HEK293T (cell line): ENCODE measurements at regions not wholly inside any gene's neighbourhood (a gene's known extent, or its start where the extent isn't known, plus 50 kb on each side); places are given as distances from the start of the nearest gene placed in this dataset.
"Not testable (repeated sequence)": the region's sequence is repeated elsewhere in the genome, so short reads cannot be mapped to it uniquely, and the experiment has no call there.

Experiments used
- CTCF ChIA-PET: fragments of 350-600 bp; formaldehyde crosslinking; extraction: SDS; loops from one replicate; lab custom pipeline; 2021; ENCODE audit warnings: antibody characterized with exemption, inconsistent platforms; lab: Yijun Ruan, JAX
- POLR2A ChIA-PET: fragments of 350-600 bp; formaldehyde crosslinking; extraction: SDS; loops from one replicate; lab custom pipeline; 2020; ENCODE audit warnings: antibody characterized with exemption, inconsistent platforms; lab: Yijun Ruan, JAX
- DNase-seq: peaks from one replicate; pipeline ENCODE4 v3.0.0; 2012; ENCODE audit warnings: mixed read lengths; ENCODE audit errors: extremely low spot score

GRCh38 chr2:87291400-87292200, 270.0 kb upstream of the PLGLB1 start:
- CTCF ChIA-PET, POLR2A ChIA-PET: not testable (repeated sequence)

GRCh38 chr2:87293931-87294594, 272.4 kb upstream of the PLGLB1 start:
- DNase-seq, CTCF ChIA-PET, POLR2A ChIA-PET: not testable (repeated sequence)

More at GRCh38 chr2:87291400-87292200, 270.0 kb upstream of the PLGLB1 start:
- DNase-seq = not testable (repeated sequence)

- DNase-seq, CTCF ChIA-PET: not testable (repeated sequence)
Observed at GRCh38 chr2:87295135-87295534, 273.5 kb upstream of the PLGLB1 start.

DNA sequence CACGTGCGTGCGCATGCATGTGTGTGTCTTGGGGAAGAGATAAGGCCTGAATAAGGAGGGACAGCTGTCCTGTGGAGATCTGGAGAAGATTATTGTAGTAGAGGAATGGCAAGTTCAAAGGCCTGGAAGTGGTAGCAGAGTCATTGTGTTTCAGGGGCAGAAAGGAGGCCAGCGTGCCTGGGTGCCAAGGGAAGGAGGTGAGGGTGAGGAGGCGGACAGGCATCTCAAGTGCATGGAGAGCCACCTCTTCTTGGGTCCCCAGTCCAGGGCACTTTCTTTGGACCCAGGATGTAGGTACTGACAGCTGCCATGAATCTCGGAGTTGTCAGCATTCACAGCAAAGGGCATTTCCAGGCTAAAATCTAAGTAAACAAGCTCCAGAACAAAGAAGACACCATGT, 279.7 kb upstream of the PLGLB1 start:
- DNase-seq, CTCF ChIA-PET, POLR2A ChIA-PET: not testable (repeated sequence)

More at GRCh38 chr2:87295135-87295534, 273.5 kb upstream of the PLGLB1 start:
- POLR2A ChIA-PET = not testable (repeated sequence)

DNA sequence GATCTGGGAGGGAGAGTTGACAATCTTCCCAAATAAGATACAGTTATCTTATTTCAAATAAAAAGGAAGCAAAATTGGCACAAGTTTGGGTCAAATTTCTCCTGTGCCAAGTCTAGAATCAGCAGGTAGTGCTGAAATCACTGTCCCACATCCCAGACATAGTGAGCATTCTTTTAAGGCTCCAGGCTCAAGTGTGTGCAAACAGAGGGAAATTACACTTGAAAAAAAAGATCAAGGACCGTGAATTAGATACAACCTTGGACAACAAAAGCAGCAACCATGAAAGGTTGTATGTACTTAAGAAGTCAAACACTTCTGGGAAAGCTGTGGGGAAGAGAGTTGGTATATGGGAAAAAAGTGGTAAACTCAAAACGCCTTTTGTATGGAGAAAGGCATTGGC, 280.2 kb upstream of the PLGLB1 start:
- DNase-seq, POLR2A ChIA-PET, CTCF ChIA-PET: not testable (repeated sequence)

- POLR2A ChIA-PET, DNase-seq, CTCF ChIA-PET: not testable (repeated sequence)
Observed at GRCh38 chr2:87308621-87309020, 287.0 kb upstream of the PLGLB1 start.

GRCh38 chr2:87309785-87310184, 288.1 kb upstream of the PLGLB1 start:
- CTCF ChIA-PET, DNase-seq, POLR2A ChIA-PET: not testable (repeated sequence)

- DNase-seq, CTCF ChIA-PET, POLR2A ChIA-PET: not testable (repeated sequence)
Observed at GRCh38 chr2:87311896-87312441, 290.3 kb upstream of the PLGLB1 start.

DNA sequence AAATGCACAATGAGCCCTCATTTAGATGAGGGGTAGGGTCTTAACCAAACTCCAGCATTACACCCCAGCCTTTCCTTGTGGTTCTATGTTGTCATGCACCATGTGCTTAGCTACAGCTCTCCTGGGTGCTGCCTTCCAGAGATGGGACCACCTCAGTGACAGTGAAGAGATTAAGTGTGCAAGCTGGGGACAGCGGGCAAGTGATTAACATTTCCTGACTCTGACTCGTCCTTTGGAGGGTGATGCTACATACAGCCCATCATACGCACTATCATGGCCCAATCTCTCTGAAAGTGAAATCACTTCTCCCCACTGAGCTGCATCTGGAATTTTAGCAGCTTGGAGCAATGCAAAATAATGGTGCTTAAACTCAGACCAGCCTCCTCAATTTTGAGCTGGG, 293.0 kb upstream of the PLGLB1 start:
- DNase-seq, POLR2A ChIA-PET, CTCF ChIA-PET: not testable (repeated sequence)

- DNase-seq, CTCF ChIA-PET, POLR2A ChIA-PET: not testable (repeated sequence)
Observed at GRCh38 chr2:87315183-87315902, 293.7 kb upstream of the PLGLB1 start.

DNA sequence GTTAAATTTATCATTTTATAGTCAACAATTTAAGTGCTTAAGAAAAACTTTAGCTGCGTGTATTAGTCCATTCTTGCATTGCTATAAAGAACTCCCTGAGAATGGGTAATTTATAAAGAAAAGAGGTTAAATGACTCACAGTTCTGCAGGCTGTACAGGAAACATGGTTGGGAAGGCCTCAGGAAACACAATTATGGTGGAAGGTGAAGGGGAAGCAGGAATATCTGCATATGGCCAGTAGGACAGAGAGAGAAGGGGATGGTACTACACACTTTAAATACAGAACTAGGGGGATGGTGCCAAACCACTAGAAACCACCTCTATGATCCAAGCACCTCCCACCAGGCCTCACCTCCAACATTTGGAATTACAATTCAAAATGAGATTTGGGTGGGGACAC, 295.5 kb upstream of the PLGLB1 start:
- DNase-seq, POLR2A ChIA-PET, CTCF ChIA-PET: not testable (repeated sequence)

- DNase-seq, CTCF ChIA-PET: not testable (repeated sequence)
Observed at GRCh38 chr2:87318814-87319491, 297.3 kb upstream of the PLGLB1 start.

GRCh38 chr2:87319705-87320104, 298.1 kb upstream of the PLGLB1 start:
- CTCF ChIA-PET, POLR2A ChIA-PET, DNase-seq: not testable (repeated sequence)

More at GRCh38 chr2:87318814-87319491, 297.3 kb upstream of the PLGLB1 start:
- POLR2A ChIA-PET = not testable (repeated sequence)

- POLR2A ChIA-PET, CTCF ChIA-PET: not testable (repeated sequence)
Observed at GRCh38 chr2:87321201-87321600, 299.6 kb upstream of the PLGLB1 start.

DNA sequence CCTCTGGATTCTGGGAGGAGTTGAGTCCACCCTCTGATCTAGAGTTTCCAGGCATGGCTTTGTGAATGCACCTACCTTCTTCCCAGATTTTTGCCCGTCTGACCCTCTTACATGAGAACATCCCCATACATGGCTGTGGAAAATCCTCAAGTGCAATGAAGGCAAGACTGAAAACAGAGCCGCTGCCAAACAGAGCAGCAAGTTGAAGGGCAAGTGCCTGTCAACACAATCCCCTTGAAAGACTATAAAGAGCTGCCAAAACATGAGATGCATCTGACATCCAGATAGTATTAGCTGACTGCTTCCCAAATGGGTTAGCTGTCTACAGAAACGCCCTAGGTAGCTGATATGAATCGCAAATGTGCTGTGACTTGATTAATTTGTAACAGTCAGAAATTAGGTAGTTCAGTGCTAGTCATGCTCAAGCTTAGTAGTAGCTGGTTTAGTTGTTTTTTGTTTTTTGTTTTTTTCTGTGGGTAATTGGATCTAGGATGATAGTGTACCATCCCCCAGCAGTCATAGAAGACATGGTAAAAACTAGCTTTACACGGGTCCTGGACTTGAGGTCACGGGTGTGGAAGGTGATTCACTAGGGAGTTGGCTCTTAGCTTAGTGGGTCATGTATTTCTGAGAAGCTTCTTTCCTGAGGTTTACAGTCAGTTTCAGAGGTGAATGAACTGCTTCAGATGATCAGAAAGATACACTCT, 302.8 kb upstream of the PLGLB1 start:
- CTCF ChIA-PET, DNase-seq, POLR2A ChIA-PET: not testable (repeated sequence)

More at GRCh38 chr2:87321201-87321600, 299.6 kb upstream of the PLGLB1 start:
- DNase-seq = not testable (repeated sequence)

DNA sequence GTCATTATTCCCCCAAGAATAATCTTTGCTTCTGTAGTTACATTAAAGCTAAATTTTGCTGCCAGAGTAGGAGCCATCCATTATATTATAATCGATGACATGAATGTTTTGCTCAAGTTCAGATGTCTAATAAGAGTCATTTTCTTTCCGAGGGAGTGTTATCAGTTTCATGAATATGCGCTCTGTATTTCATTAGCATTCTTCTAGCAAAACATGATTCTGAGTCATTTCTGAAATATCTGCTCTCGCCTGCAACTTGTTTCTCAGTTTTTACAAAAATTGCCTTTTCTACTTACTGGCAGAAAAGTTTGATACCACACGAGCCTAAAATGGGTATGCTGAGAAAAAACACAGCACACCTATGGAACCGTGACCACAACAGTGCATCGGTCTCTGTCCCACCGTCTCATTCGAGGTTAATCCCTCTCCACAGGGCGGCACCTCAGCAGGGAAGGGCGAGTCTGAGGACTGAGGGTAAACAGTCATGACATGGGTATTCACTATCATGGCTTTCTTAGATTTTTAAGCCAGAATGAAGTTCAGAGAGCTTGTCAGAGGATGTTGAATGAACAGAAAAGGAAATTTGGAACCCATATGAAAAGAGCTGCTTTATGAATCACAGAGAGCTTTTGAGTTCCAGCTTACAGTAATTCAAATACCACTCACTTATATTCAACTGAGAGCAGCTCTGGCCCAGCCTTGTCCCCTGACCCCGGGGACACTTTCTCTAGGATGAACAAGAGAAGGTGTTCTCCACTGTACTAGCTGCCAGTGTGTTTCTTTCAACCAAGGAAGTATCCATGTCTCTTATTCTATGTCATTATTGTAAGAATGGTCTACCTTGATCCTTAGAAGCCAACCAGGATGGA, 303.6 kb upstream of the PLGLB1 start:
- POLR2A ChIA-PET, DNase-seq, CTCF ChIA-PET: not testable (repeated sequence)
